ENCODE measurements at regions not wholly inside any gene's neighbourhood (a gene's known extent, or its start where the extent isn't known, plus 50 kb on each side); places are given as distances from the start of the nearest gene placed in this dataset.

- no peak for DNase-seq
These were observed 404.3 kb downstream of the BCL11B start for GRCh38 chr14:98867726-98868125.

- DNase-seq, result no peak
These were observed 403.1 kb downstream of the BCL11B start for GRCh38 chr14:98868866-98869265.

GRCh38 chr14:98871796-98872195 is 400.2 kb downstream of the BCL11B start:
- no peak for DNase-seq

GRCh38 chr14:98877065-98877464 is 394.9 kb downstream of the BCL11B start:
- no peak for DNase-seq

- no peak for DNase-seq
These were observed 393.7 kb downstream of the BCL11B start for GRCh38 chr14:98878282-98878681.

- no peak for DNase-seq
These were observed 385.0 kb downstream of the BCL11B start for GRCh38 chr14:98886982-98887381.

- DNase-seq, result no peak
These were observed 383.7 kb downstream of the BCL11B start for GRCh38 chr14:98888281-98888680.

- no peak for DNase-seq
These were observed 382.8 kb downstream of the BCL11B start for GRCh38 chr14:98888927-98889835.

GRCh38 chr14:98889836-98890185 is 382.2 kb downstream of the BCL11B start:
- no peak for DNase-seq

- DNase-seq, result no peak
These were observed 381.2 kb downstream of the BCL11B start for GRCh38 chr14:98890556-98891340.

- no peak for DNase-seq
These were observed 378.3 kb downstream of the BCL11B start for GRCh38 chr14:98893675-98894074.

GRCh38 chr14:98894600-98894999 is 377.4 kb downstream of the BCL11B start:
- no peak for DNase-seq

GRCh38 chr14:98896449-98896848 is 375.5 kb downstream of the BCL11B start:
- no peak for DNase-seq

- DNase-seq, result no peak
These were observed 374.2 kb downstream of the BCL11B start for GRCh38 chr14:98897605-98898309.

GRCh38 chr14:98899441-98899840 is 372.6 kb downstream of the BCL11B start:
- DNase-seq, result no peak

GRCh38 chr14:98900236-98900635 is 371.8 kb downstream of the BCL11B start:
- DNase-seq, result no peak

- DNase-seq, result no peak
These were observed 371.2 kb downstream of the BCL11B start for GRCh38 chr14:98900798-98901197.

- no peak for DNase-seq
These were observed 370.3 kb downstream of the BCL11B start for GRCh38 chr14:98901511-98902205.

GRCh38 chr14:98903371-98903770 is 368.6 kb downstream of the BCL11B start:
- no peak for DNase-seq

GRCh38 chr14:98904677-98905076 is 367.3 kb downstream of the BCL11B start:
- DNase-seq, result no peak

- DNase-seq, result no peak
These were observed 365.6 kb downstream of the BCL11B start for GRCh38 chr14:98906123-98906995.
